ENCODE measurements at regions not wholly inside any gene's neighbourhood (a gene's known extent, or its start where the extent isn't known, plus 50 kb on each side); places are given as distances from the start of the nearest gene placed in this dataset.
A peak's percentile ranks its signal among the peaks of the same experiment; 100 is the strongest.

GRCh38 chr21:33978585-33978984, 63.0 kb upstream of the ATP5PO start:
- Histone ChIP-seq H3K36me3 (ENCODE audit: insufficient read depth, low read length) (no peaks in the 10 kb centered on the region), H3K9me3 (ENCODE audit: insufficient read depth, low read depth, low read length) (no peaks in the 10 kb centered on the region), H3K4me1 (ENCODE audit: insufficient read depth, low read length) (peaks cover 17% of the 10 kb centered on the region), H3K27me3 (ENCODE audit: insufficient read depth, low read length) (no peaks in the 10 kb centered on the region), H3K9ac (ENCODE audit: low read depth, low read length) (no peak overlapping the region), H3K27ac (ENCODE audit: low read depth, low read length) (no peak overlapping the region), H3K4me3 (ENCODE audit: low read length) (no peak overlapping the region)
- WGBS, result 90% methylated on average over 4 of the region's 4 CpGs

GRCh38 chr21:33977721-33978369, 62.2 kb upstream of the ATP5PO start:
- 91% methylated on average over 11 of the region's 12 CpGs for WGBS
- Histone ChIP-seq H3K27ac (ENCODE audit: low read depth, low read length) (no peak overlapping the region), H3K36me3 (ENCODE audit: insufficient read depth, low read length) (no peaks in the 10 kb centered on the region), H3K27me3 (ENCODE audit: insufficient read depth, low read length) (no peaks in the 10 kb centered on the region), H3K9me3 (ENCODE audit: insufficient read depth, low read depth, low read length) (no peaks in the 10 kb centered on the region), H3K9ac (ENCODE audit: low read depth, low read length) (no peak overlapping the region), H3K4me1 (ENCODE audit: insufficient read depth, low read length) (peaks cover 17% of the 10 kb centered on the region), H3K4me3 (ENCODE audit: low read length) (no peak overlapping the region)

- no peaks in the 10 kb centered on the region for H3K9me3 ChIP-seq (ENCODE audit: insufficient read depth, low read depth, low read length)
- WGBS, result 89% methylated on average over 6 of the region's 6 CpGs
- no peak overlapping the region for H3K4me3 ChIP-seq (ENCODE audit: low read length)
- peaks cover 17% of the 10 kb centered on the region for H3K4me1 ChIP-seq (ENCODE audit: insufficient read depth, low read length)
- no peaks in the 10 kb centered on the region for H3K27me3 ChIP-seq (ENCODE audit: insufficient read depth, low read length)
- H3K27ac ChIP-seq (ENCODE audit: low read depth, low read length), result no peak overlapping the region
- no peaks in the 10 kb centered on the region for H3K36me3 ChIP-seq (ENCODE audit: insufficient read depth, low read length)
- H3K9ac ChIP-seq (ENCODE audit: low read depth, low read length), result no peak overlapping the region
Observed at GRCh38 chr21:33977017-33977720, 61.6 kb upstream of the ATP5PO start.

GRCh38 chr21:33976082-33977016, 60.7 kb upstream of the ATP5PO start:
- no peak overlapping the region for H3K9ac ChIP-seq (ENCODE audit: low read depth, low read length)
- H3K4me3 ChIP-seq (ENCODE audit: low read length), result no peak overlapping the region
- H3K27ac ChIP-seq (ENCODE audit: low read depth, low read length), result no peak overlapping the region; the same call in 1 of the 2 replicates
- H3K9me3 ChIP-seq (ENCODE audit: insufficient read depth, low read depth, low read length), result no peaks in the 10 kb centered on the region
- H3K27me3 ChIP-seq (ENCODE audit: insufficient read depth, low read length), result no peaks in the 10 kb centered on the region
- H3K4me1 ChIP-seq (ENCODE audit: insufficient read depth, low read length), result peaks cover 24% of the 10 kb centered on the region
- WGBS, result 79% methylated on average over 11 of the region's 14 CpGs
- no peaks in the 10 kb centered on the region for H3K36me3 ChIP-seq (ENCODE audit: insufficient read depth, low read length)

- no peak overlapping the region for H3K9ac ChIP-seq (ENCODE audit: low read depth, low read length)
- H3K9me3 ChIP-seq (ENCODE audit: insufficient read depth, low read depth, low read length), result no peaks in the 10 kb centered on the region
- no peaks in the 10 kb centered on the region for H3K27me3 ChIP-seq (ENCODE audit: insufficient read depth, low read length)
- H3K36me3 ChIP-seq (ENCODE audit: insufficient read depth, low read length), result no peaks in the 10 kb centered on the region
- H3K27ac ChIP-seq (ENCODE audit: low read depth, low read length), result no peak overlapping the region
- H3K4me1 ChIP-seq (ENCODE audit: insufficient read depth, low read length), result peaks cover 27% of the 10 kb centered on the region
- WGBS, result 92% methylated on average over 7 of the region's 7 CpGs
- no peak overlapping the region for H3K4me3 ChIP-seq (ENCODE audit: low read length)
Observed at GRCh38 chr21:33975548-33976081, 60.0 kb upstream of the ATP5PO start.

GRCh38 chr21:33974513-33975468, 59.2 kb upstream of the ATP5PO start:
- Histone ChIP-seq H3K4me1 (ENCODE audit: insufficient read depth, low read length) (peaks cover 27% of the 10 kb centered on the region), H3K36me3 (ENCODE audit: insufficient read depth, low read length) (no peaks in the 10 kb centered on the region), H3K27me3 (ENCODE audit: insufficient read depth, low read length) (no peaks in the 10 kb centered on the region), H3K27ac (ENCODE audit: low read depth, low read length) (no peak overlapping the region), H3K4me3 (ENCODE audit: low read length) (no peak overlapping the region), H3K9me3 (ENCODE audit: insufficient read depth, low read depth, low read length) (no peaks in the 10 kb centered on the region), H3K9ac (ENCODE audit: low read depth, low read length) (no peak overlapping the region)
- 92% methylated on average over 7 of the region's 9 CpGs for WGBS

- H3K27ac ChIP-seq (ENCODE audit: low read depth, low read length), result no peak overlapping the region
- H3K36me3 ChIP-seq (ENCODE audit: insufficient read depth, low read length), result no peaks in the 10 kb centered on the region
- no peaks in the 10 kb centered on the region for H3K27me3 ChIP-seq (ENCODE audit: insufficient read depth, low read length)
- peaks cover 31% of the 10 kb centered on the region for H3K4me1 ChIP-seq (ENCODE audit: insufficient read depth, low read length)
- no peak overlapping the region for H3K9ac ChIP-seq (ENCODE audit: low read depth, low read length)
- H3K4me3 ChIP-seq (ENCODE audit: low read length), result no peak overlapping the region
- H3K9me3 ChIP-seq (ENCODE audit: insufficient read depth, low read depth, low read length), result no peaks in the 10 kb centered on the region
- WGBS, result 88% methylated on average over 5 of the region's 5 CpGs
Observed at GRCh38 chr21:33973268-33973667, 57.7 kb upstream of the ATP5PO start.

- H3K27ac ChIP-seq (ENCODE audit: low read depth, low read length), result no peak overlapping the region
- H3K9ac ChIP-seq (ENCODE audit: low read depth, low read length), result no peak overlapping the region
- H3K36me3 ChIP-seq (ENCODE audit: insufficient read depth, low read length), result no peaks in the 10 kb centered on the region
- peaks cover 34% of the 10 kb centered on the region for H3K4me1 ChIP-seq (ENCODE audit: insufficient read depth, low read length)
- H3K4me3 ChIP-seq (ENCODE audit: low read length), result no peak overlapping the region
- WGBS, result 93% methylated on average over 5 of the region's 5 CpGs
- no peaks in the 10 kb centered on the region for H3K27me3 ChIP-seq (ENCODE audit: insufficient read depth, low read length)
- H3K9me3 ChIP-seq (ENCODE audit: insufficient read depth, low read depth, low read length), result no peaks in the 10 kb centered on the region
Observed at GRCh38 chr21:33972539-33972938, 56.9 kb upstream of the ATP5PO start.

- Histone ChIP-seq H3K9ac (ENCODE audit: low read depth, low read length) (0 out of 2 replicates have a peak overlapping the region, but pooled peaks have one; percentile 12), H3K4me1 (ENCODE audit: insufficient read depth, low read length) (peaks cover 29% of the 10 kb centered on the region), H3K27me3 (ENCODE audit: insufficient read depth, low read length) (no peaks in the 10 kb centered on the region), H3K9me3 (ENCODE audit: insufficient read depth, low read depth, low read length) (no peaks in the 10 kb centered on the region), H3K36me3 (ENCODE audit: insufficient read depth, low read length) (no peaks in the 10 kb centered on the region), H3K4me3 (ENCODE audit: low read length) (no peak overlapping the region), H3K27ac (ENCODE audit: low read depth, low read length) (peak overlapping the region; percentile 49; the same call in 1 of the 2 replicates)
- WGBS, result 63% methylated on average over 7 of the region's 7 CpGs
Observed at GRCh38 chr21:33971492-33972013, 55.9 kb upstream of the ATP5PO start.

GRCh38 chr21:33969581-33969980, 54.0 kb upstream of the ATP5PO start:
- H3K9me3 ChIP-seq (ENCODE audit: insufficient read depth, low read depth, low read length), result no peaks in the 10 kb centered on the region
- H3K27ac ChIP-seq (ENCODE audit: low read depth, low read length), result no peak overlapping the region
- 85% methylated on average over 3 of the region's 3 CpGs for WGBS
- H3K9ac ChIP-seq (ENCODE audit: low read depth, low read length), result no peak overlapping the region
- H3K4me3 ChIP-seq (ENCODE audit: low read length), result no peak overlapping the region
- peaks cover 17% of the 10 kb centered on the region for H3K4me1 ChIP-seq (ENCODE audit: insufficient read depth, low read length)
- no peaks in the 10 kb centered on the region for H3K27me3 ChIP-seq (ENCODE audit: insufficient read depth, low read length)
- H3K36me3 ChIP-seq (ENCODE audit: insufficient read depth, low read length), result no peaks in the 10 kb centered on the region

Data from HUES64 (cell line).